Raji (cell line): ENCODE measurements at regions not wholly inside any gene's neighbourhood (a gene's known extent, or its start where the extent isn't known, plus 50 kb on each side); places are given as distances from the start of the nearest gene placed in this dataset.

ENCODE experiments used
- POLR2A ChIP-seq: IDR thresholded peaks from 2 replicates; pipeline ENCODE4 v1.6.1; 2011; ENCODE audit warnings: low read depth, low read length, control low read depth; ENCODE audit not compliant: insufficient read depth

- no peak for TF ChIP-seq POLR2A
Observed at GRCh38 chr15:77546050-77546501, 86.6 kb downstream of the LINGO1 start.

- TF ChIP-seq POLR2A: no peak
Observed at GRCh38 chr15:77545058-77545457, 87.7 kb downstream of the LINGO1 start.

- no peak for TF ChIP-seq POLR2A
Observed at GRCh38 chr15:77544162-77544561, 88.5 kb downstream of the LINGO1 start.

GRCh38 chr15:77543159-77543882 lies 89.4 kb downstream of the LINGO1 start:
- peak; percentile 52 for TF ChIP-seq POLR2A

GRCh38 chr15:77542491-77543001 lies 90.2 kb downstream of the LINGO1 start:
- TF ChIP-seq POLR2A: no peak

- no peak for TF ChIP-seq POLR2A
Observed at GRCh38 chr15:77541421-77542181, 91.1 kb downstream of the LINGO1 start.

GRCh38 chr15:77540312-77541060 lies 92.2 kb downstream of the LINGO1 start:
- no peak for TF ChIP-seq POLR2A

GRCh38 chr15:77538793-77539497 lies 93.8 kb downstream of the LINGO1 start:
- no peak for TF ChIP-seq POLR2A

- TF ChIP-seq POLR2A: no peak
Observed at GRCh38 chr15:77538027-77538451, 94.7 kb downstream of the LINGO1 start.

- no peak for TF ChIP-seq POLR2A
Observed at GRCh38 chr15:77537006-77537405, 95.7 kb downstream of the LINGO1 start.

- no peak for TF ChIP-seq POLR2A
Observed at GRCh38 chr15:77535845-77536244, 96.9 kb downstream of the LINGO1 start.
